Thoracic aorta (tissue), 2 donors: ENCODE measurements at regions not wholly inside any gene's neighbourhood (a gene's known extent, or its start where the extent isn't known, plus 50 kb on each side); places are given as distances from the start of the nearest gene placed in this dataset.

Experiments used
- ATAC-seq: fragments of 150-250 bp; one replicate; pipeline ENCODE4 v1.8.0; 2017; ENCODE audit warnings: low read depth; ENCODE audit not compliant: insufficient number of reproducible peaks, low FRiP score
- DNase-seq: peaks from one replicate; pipeline ENCODE4 v3.0.0-alpha.2; 2020; ENCODE audit warnings: low spot score
- H3K27ac ChIP-seq, 2 donors: fragments of 200-600 bp; sonication (generic); 1 replicate in 1 of 2; 2 replicates in 1 of 2; pipeline ENCODE4 v1.5.1; 2016; ENCODE audit warnings: mild to moderate bottlenecking in 2 of 2, moderate library complexity in 2 of 2
- H3K27me3 ChIP-seq: fragments of 200-600 bp; sonication (generic); replicated peaks from 2 replicates; pipeline ENCODE4 v1.6.0; 2016; ENCODE audit warnings: mild to moderate bottlenecking; ENCODE audit not compliant: insufficient read depth
- H3K36me3 ChIP-seq: fragments of 200-600 bp; sonication (generic); one replicate; pipeline ENCODE4 v1.5.1; 2016
- H3K4me1 ChIP-seq, 2 donors: fragments of 200-600 bp; sonication (generic); 1 replicate in 1 of 2; 2 replicates in 1 of 2; pipeline versions ENCODE4 v1.5.1 to v1.6.0; 2016; ENCODE audit warnings: low read depth in 2 of 2, mild to moderate bottlenecking in 1 of 2; ENCODE audit not compliant: control insufficient read depth in 1 of 2
- H3K4me3 ChIP-seq: fragments of 200-600 bp; sonication (generic); 2 replicates; pipeline ENCODE4 v1.5.1; 2016; ENCODE audit warnings: mild to moderate bottlenecking
- H3K9me3 ChIP-seq: fragments of 200-600 bp; sonication (generic); 2 replicates; pipeline ENCODE4 v1.5.1; 2016
- CTCF ChIP-seq: fragments of 200-600 bp; sonication (generic); IDR thresholded peaks from one replicate; pipeline ENCODE4 v1.5.1; 2019; ENCODE audit warnings: antibody characterized with exemption

- Histone ChIP-seq H3K9me3 (no peaks in the 10 kb centered on the region), H3K27ac (no peak overlapping the region), H3K27me3 (no peaks in the 10 kb centered on the region), H3K36me3 (no peaks in the 10 kb centered on the region), H3K4me1 (peaks cover 10 to 20% of the 10 kb centered on the region in 2 donors), H3K4me3 (no peak overlapping the region)
- no peak for DNase-seq
- ATAC-seq, result no peak
- no peak for TF ChIP-seq CTCF
Observed at GRCh38 chr15:66919421-66919820, 146.0 kb upstream of the SMAD3 start.

- DNase-seq, result no peak
- TF ChIP-seq CTCF, result no peak
- H3K4me3 ChIP-seq, result peak overlapping the region; percentile 1
- H3K27me3 ChIP-seq, result no peaks in the 10 kb centered on the region
- peak overlapping the region; percentile 31 to 41 for H3K27ac ChIP-seq
- ATAC-seq, result no peak
- H3K36me3 ChIP-seq, result no peaks in the 10 kb centered on the region
- peaks cover 10 to 20% of the 10 kb centered on the region in 2 donors for H3K4me1 ChIP-seq
- no peaks in the 10 kb centered on the region for H3K9me3 ChIP-seq
Observed at GRCh38 chr15:66921319-66921915, 144.0 kb upstream of the SMAD3 start.

- ATAC-seq (no peak), DNase-seq (no peak)
- no peaks in the 10 kb centered on the region for H3K9me3 ChIP-seq
- TF ChIP-seq CTCF, result no peak
- H3K27me3 ChIP-seq, result no peaks in the 10 kb centered on the region
- H3K4me1 ChIP-seq, result peaks cover 10 to 20% of the 10 kb centered on the region in 2 donors
- H3K27ac ChIP-seq, result no peak overlapping the region
- no peaks in the 10 kb centered on the region for H3K36me3 ChIP-seq
- no peak overlapping the region for H3K4me3 ChIP-seq
Observed at GRCh38 chr15:66922608-66923007, 142.8 kb upstream of the SMAD3 start.

GRCh38 chr15:66923438-66923881, 141.9 kb upstream of the SMAD3 start:
- Histone ChIP-seq H3K9me3 (no peaks in the 10 kb centered on the region), H3K27me3 (no peaks in the 10 kb centered on the region), H3K4me1 (peaks cover 10 to 20% of the 10 kb centered on the region in 2 donors), H3K4me3 (no peak overlapping the region), H3K27ac (no peak overlapping the region), H3K36me3 (no peaks in the 10 kb centered on the region)
- no peak for TF ChIP-seq CTCF
- DNase-seq (no peak), ATAC-seq (no peak)

GRCh38 chr15:66924889-66925288, 140.5 kb upstream of the SMAD3 start:
- DNase-seq (no peak), ATAC-seq (no peak)
- Histone ChIP-seq H3K36me3 (no peaks in the 10 kb centered on the region), H3K9me3 (no peaks in the 10 kb centered on the region), H3K27me3 (no peaks in the 10 kb centered on the region), H3K4me1 (peaks cover 10 to 20% of the 10 kb centered on the region in 2 donors), H3K4me3 (no peak overlapping the region), H3K27ac (no peak overlapping the region)
- TF ChIP-seq CTCF, result no peak
